Spleen (tissue), 7 donors: ENCODE measurements at regions not wholly inside any gene's neighbourhood (a gene's known extent, or its start where the extent isn't known, plus 50 kb on each side); places are given as distances from the start of the nearest gene placed in this dataset.
"Not testable (repeated sequence)": the region's sequence is repeated elsewhere in the genome, so short reads cannot be mapped to it uniquely, and the experiment has no call there.

Experiments
- CTCF ChIP-seq, 11 experiments: fragments of 200-600 bp in 7 of 11; fragments of 450-650 bp in 4 of 11; sonication (generic) in 4 of 11; IDR thresholded peaks in 8 of 11; conservative IDR thresholded peaks in 3 of 11; 1 replicate in 7 of 11; 2 replicates in 4 of 11; pipeline versions ENCODE4 v1.4.0 to v1.8.0; 2016 to 2021; ENCODE audit warnings: antibody characterized with exemption in 11 of 11, inconsistent platforms in 4 of 11, mild to moderate bottlenecking in 1 of 11
- POLR2A ChIP-seq, 3 donors: fragments of 450-650 bp; IDR thresholded peaks; one replicate each; pipeline ENCODE4 v1.5.1; 2017; ENCODE audit warnings: antibody characterized with exemption in 3 of 3, mild to moderate bottlenecking in 1 of 3
- POLR2AphosphoS5 ChIP-seq, 3 donors: sonication (generic); formaldehyde crosslinking; IDR thresholded peaks; one replicate each; pipeline ENCODE4 v1.5.1; 2017; ENCODE audit warnings: antibody characterized with exemption in 3 of 3
- donor health status: DM: no; HTN: no; CAD: no; lungs with moderate emphysema.
- donor health status: DM: no; HTN: no; CAD: no.
- donor health status: DM: no; HTN: no; CAD: no.

DNA sequence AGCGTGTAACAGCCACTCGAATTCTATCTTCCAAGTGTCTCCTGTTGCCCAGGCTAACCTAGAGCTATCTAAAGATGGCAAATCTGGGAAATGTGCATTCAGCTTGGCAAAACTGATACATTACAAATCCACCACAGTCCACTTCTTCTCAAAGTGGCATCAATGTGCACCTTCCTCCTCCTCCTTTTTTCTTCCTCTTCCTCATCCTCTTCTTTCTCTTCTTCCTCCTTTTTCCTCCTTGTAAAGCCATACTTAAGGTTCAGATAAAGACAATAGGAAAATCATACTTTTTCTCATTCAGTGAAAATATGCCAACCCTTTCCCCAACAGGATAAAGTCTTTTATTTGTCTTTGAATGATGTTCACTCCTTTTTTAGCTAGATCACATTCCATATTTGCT, 79.2 kb downstream of the PPIAL4G start:
- TF ChIP-seq CTCF (IDR thresholded peaks at IDR 0.05 in 8 of 11, conservative IDR thresholded peaks at IDR 0.05 in 3 of 11); POLR2A (IDR thresholded peaks at IDR 0.05); POLR2AphosphoS5 (IDR thresholded peaks at IDR 0.05): not testable (repeated sequence)
